Cardiac fibroblast (primary cell): ENCODE measurements at regions not wholly inside any gene's neighbourhood (a gene's known extent, or its start where the extent isn't known, plus 50 kb on each side); places are given as distances from the start of the nearest gene placed in this dataset.

Experiments used
- DNase-seq, 2 donors: peaks; one replicate each; pipeline versions ENCODE4 v3.0.0 to v3.0.0-alpha.2; 2010; ENCODE audit warnings: low read depth in 2 of 2
- H3K4me3 ChIP-seq, 2 donors: replicated peaks in 1 of 2; 1 replicate in 1 of 2; 2 replicates in 1 of 2; pipeline ENCODE4 v1.5.1; 2011; ENCODE audit warnings: low read depth in 2 of 2, low read length in 2 of 2, mild to moderate bottlenecking in 2 of 2, moderate library complexity in 1 of 2
- TF ChIP-seq, protein P1 (sequence below): IDR thresholded peaks from one replicate; pipeline ENCODE4 v1.5.1; 2011; ENCODE audit warnings: low read depth, mild to moderate bottlenecking, low read length, inconsistent platforms

DNA sequence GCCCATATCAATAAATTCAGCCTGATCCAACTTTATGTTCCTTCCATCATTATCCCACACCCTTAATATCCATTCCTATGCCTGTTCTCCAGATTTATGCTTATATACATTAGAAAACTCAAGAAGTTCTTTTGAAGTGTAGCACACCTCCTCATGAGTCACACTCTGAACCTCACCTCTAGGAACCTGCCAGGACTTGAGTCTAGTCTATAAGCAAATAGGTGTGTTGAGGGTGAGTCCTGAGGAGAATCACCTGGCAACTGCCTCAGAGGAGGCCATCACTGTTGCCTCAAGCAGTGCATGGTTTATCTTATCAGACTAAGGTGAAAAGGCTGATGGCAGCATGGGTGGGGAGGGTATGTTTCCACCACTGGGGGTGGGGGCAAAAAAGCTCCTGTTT lies 496.7 kb downstream of the C6orf118 start:
- TF ChIP-seq, protein P1, sequence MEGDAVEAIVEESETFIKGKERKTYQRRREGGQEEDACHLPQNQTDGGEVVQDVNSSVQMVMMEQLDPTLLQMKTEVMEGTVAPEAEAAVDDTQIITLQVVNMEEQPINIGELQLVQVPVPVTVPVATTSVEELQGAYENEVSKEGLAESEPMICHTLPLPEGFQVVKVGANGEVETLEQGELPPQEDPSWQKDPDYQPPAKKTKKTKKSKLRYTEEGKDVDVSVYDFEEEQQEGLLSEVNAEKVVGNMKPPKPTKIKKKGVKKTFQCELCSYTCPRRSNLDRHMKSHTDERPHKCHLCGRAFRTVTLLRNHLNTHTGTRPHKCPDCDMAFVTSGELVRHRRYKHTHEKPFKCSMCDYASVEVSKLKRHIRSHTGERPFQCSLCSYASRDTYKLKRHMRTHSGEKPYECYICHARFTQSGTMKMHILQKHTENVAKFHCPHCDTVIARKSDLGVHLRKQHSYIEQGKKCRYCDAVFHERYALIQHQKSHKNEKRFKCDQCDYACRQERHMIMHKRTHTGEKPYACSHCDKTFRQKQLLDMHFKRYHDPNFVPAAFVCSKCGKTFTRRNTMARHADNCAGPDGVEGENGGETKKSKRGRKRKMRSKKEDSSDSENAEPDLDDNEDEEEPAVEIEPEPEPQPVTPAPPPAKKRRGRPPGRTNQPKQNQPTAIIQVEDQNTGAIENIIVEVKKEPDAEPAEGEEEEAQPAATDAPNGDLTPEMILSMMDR, result no peak
- DNase-seq, result no peak
- H3K4me3 ChIP-seq, result no peak overlapping the region

DNA sequence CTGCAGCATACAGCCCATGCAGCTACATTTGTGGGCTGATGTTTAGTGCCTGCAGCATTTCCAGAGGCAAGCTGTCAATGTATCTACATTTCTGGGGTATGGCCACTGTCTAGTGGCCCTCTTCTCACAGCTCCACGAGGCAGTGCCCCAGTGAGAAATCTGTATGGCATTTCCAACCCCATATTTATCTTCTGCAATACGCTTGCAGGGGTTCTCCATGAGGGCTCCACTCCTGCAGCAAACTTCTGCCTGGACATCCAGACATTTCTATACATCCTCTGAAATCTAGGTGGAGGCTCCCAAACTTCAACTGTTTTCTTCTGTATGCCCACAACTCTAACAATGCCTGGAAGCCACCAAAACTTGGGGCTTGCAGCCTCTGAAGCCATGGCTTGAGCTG lies 502.3 kb downstream of the C6orf118 start:
- no peak overlapping the region for H3K4me3 ChIP-seq
- TF ChIP-seq, protein P1, result no peak
- DNase-seq, result no peak

DNA sequence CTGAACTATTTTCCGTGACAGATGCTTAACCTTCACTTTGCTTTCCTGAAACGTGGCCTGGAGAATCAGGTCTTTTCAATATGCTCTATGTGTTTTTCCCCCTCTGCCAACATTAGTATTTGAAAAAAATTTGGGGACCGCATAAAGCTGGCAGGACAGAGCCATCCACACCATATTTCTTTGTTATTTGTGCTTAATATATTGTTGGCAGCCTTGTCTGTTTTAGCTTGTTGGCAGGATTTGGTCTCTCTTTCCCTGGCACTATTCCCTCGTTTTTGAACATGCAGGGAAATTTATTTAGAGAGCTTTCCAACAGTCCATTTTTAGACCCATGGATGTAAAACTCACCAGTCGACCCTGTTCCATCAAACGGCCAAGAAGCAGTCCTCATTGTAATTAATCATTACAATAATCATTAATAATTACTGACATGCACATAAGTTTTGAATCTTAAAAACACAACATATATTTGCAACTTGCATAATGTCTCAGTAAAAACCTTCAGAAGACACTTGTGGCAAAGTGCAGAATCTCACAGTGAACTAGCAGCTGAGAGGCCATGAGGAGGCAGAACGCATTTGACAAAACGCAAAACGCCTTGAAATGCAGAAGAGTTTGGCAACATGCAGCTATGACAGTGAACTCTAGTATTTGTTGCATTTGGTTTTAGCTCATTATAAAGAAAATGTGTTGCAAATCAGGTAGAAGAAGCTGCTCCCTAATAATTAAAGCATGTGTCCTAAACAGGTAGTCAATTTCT lies 514.2 kb downstream of the C6orf118 start:
- no peak overlapping the region for H3K4me3 ChIP-seq
- TF ChIP-seq, protein P1, result no peak
- no peak for DNase-seq

- DNase-seq, result no peak
- H3K4me3 ChIP-seq, result no peak overlapping the region
- TF ChIP-seq, protein P1, result no peak
Observed at GRCh38 chr6:164792666-164793065, 516.7 kb downstream of the C6orf118 start.

- TF ChIP-seq, protein P1, result no peak
- no peak for DNase-seq
- no peak overlapping the region for H3K4me3 ChIP-seq
Observed at GRCh38 chr6:164791498-164791897, 517.9 kb downstream of the C6orf118 start.

DNA sequence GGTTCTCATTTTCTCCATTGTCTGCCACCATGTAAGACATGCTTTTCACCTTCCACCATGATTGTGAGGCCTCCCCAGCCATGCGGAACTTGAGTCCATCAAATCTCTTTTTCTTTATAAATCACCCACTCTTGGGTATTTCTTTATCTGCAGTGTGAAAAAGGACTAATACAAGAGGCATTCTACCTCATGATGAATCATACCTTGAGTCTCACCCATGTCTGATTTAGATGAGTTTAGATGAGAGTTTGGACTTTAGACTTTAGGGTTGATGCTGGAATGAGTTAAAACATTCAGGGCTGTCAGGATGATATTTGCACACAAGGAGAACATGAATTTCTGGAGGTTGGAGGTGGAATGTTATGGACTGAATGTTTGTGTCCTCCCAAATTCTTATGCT lies 545.6 kb downstream of the C6orf118 start:
- H3K4me3 ChIP-seq, result no peak overlapping the region
- TF ChIP-seq, protein P1, result no peak
- DNase-seq, result no peak

GRCh38 chr6:164757451-164757850 lies 552.0 kb downstream of the C6orf118 start:
- no peak for DNase-seq
- no peak overlapping the region for H3K4me3 ChIP-seq
- TF ChIP-seq, protein P1, result no peak
